HepG2 (cell line): ENCODE measurements at regions not wholly inside any gene's neighbourhood (a gene's known extent, or its start where the extent isn't known, plus 50 kb on each side); places are given as distances from the start of the nearest gene placed in this dataset.

Source experiments
- ATAC-seq: fragments of 200-7000 bp; cut with Tn5 transposase; 3 replicates; pipeline ENCODE4 v1.9.1; 2020; ENCODE audit warnings: mild to moderate bottlenecking, moderate library complexity
- BruUV-seq: library from RNA; stranded (reverse); fragments of 400-500 nt; replicated peaks from 2 replicates; lab custom pipeline; 2021; lab: Mats Ljungman, UMichigan
- CTCF ChIA-PET: fragments of 300-600 bp; formaldehyde crosslinking; extraction: SDS; loops from one replicate; lab custom pipeline; 2021; ENCODE audit warnings: low total read pairs, inconsistent platforms, low intra/inter-chr PET ratio; lab: Yijun Ruan, JAX
- POLR2A ChIA-PET: fragments of 350-600 bp; sonication (Branson Sonifier 250); formaldehyde crosslinking; loops from one replicate; lab custom pipeline; 2020; ENCODE audit warnings: antibody characterized with exemption, inconsistent platforms; lab: Yijun Ruan, JAX
- DNase-seq: peaks from one replicate; pipeline ENCODE4 v3.0.0-alpha.2; 2015; ENCODE audit warnings: low spot score
- FAIRE-seq: peaks from 3 replicates; lab custom pipeline; 2011; peaks lifted over from hg19 to GRCh38; lab: Jason Lieb, UNC
- H2AFZ ChIP-seq: one replicate; pipeline ENCODE4 v1.6.1; 2011; ENCODE audit warnings: low read length, inconsistent platforms
- H3K27ac ChIP-seq: fragments of 300-600 bp; 3 replicates; pipeline ENCODE4 v1.8.0; 2011; ENCODE audit warnings: mixed run types, mild to moderate bottlenecking, mixed read lengths, low read length, inconsistent platforms; ENCODE audit not compliant: insufficient read depth; ENCODE audit errors: extremely low read length
- H3K27me3 ChIP-seq, 2 experiments: fragments of 200-600 bp in 1 of 2; 2 replicates in 1 of 2; 3 replicates in 1 of 2; pipeline versions ENCODE4 v1.6.0 to v1.8.0; 2011; ENCODE audit warnings: low read length in 2 of 2, mild to moderate bottlenecking in 2 of 2, moderate library complexity in 2 of 2, inconsistent platforms in 1 of 2; ENCODE audit not compliant: insufficient read depth in 2 of 2, control insufficient read depth in 1 of 2
- H3K36me3 ChIP-seq, 2 experiments: fragments of 200-600 bp in 1 of 2; replicated peaks in 1 of 2; 2 replicates in 1 of 2; 3 replicates in 1 of 2; pipeline versions ENCODE4 v1.5.1 to v1.8.0; 2011; ENCODE audit warnings: low read length in 2 of 2, inconsistent platforms in 1 of 2; ENCODE audit not compliant: insufficient read depth in 2 of 2, control insufficient read depth in 1 of 2
- H3K4me1 ChIP-seq: 2 replicates; pipeline ENCODE4 v1.5.1; 2012; ENCODE audit warnings: low read length, inconsistent platforms; ENCODE audit not compliant: insufficient read depth
- H3K4me2 ChIP-seq: 2 replicates; pipeline ENCODE4 v1.6.0; 2011; ENCODE audit warnings: low read depth, low read length, inconsistent platforms
- H3K4me3 ChIP-seq, 3 experiments: fragments of 200-600 bp in 1 of 3; sonication (generic), shearing (Covaris generic) in 1 of 3; replicated peaks in 1 of 3; 2 replicates each; pipeline ENCODE4 v1.5.1; 2011 to 2016; ENCODE audit warnings: low read length in 3 of 3, inconsistent platforms in 2 of 3, low read depth in 2 of 3, mild to moderate bottlenecking in 2 of 3, control low read depth in 1 of 3, mixed read lengths in 1 of 3; ENCODE audit not compliant: insufficient read depth in 1 of 3
- H3K79me2 ChIP-seq: one replicate; pipeline ENCODE4 v1.6.1; 2011; ENCODE audit warnings: low read length, inconsistent platforms; ENCODE audit not compliant: insufficient read depth
- H3K9ac ChIP-seq: 2 replicates; pipeline ENCODE4 v1.6.0; 2011; ENCODE audit warnings: mild to moderate bottlenecking, low read depth, low read length, inconsistent platforms; ENCODE audit not compliant: insufficient read depth
- H3K9me3 ChIP-seq: 2 replicates; pipeline ENCODE4 v1.5.1; 2012; ENCODE audit warnings: mild to moderate bottlenecking, low read length
- H4K20me1 ChIP-seq: 2 replicates; pipeline ENCODE4 v1.6.0; 2011; ENCODE audit warnings: inconsistent platforms, mild to moderate bottlenecking, low read length, moderate library complexity; ENCODE audit not compliant: insufficient read depth
- ATF7 ChIP-seq, 2 experiments: fragments of 450-650 bp in 1 of 2; sonication (generic) in 1 of 2; formaldehyde crosslinking in 1 of 2; IDR thresholded peaks; 2 replicates each; pipeline versions ENCODE4 v1.4.0 to v1.6.1; 2016 to 2020; ENCODE audit warnings: antibody characterized with exemption in 1 of 2, mild to moderate bottlenecking in 1 of 2, missing genetic modification reagents in 1 of 2
- CREB1 ChIP-seq, 2 experiments: fragments of 450-650 bp in 1 of 2; IDR thresholded peaks; 2 replicates each; pipeline ENCODE4 v1.6.1; 2016 to 2017; ENCODE audit warnings: control low read depth in 1 of 2, mild to moderate bottlenecking in 1 of 2, missing compliant biosample characterization in 1 of 2, missing genetic modification characterization in 1 of 2
- HNF1A ChIP-seq, 2 experiments: sonication (generic) in 1 of 2; formaldehyde crosslinking in 1 of 2; IDR thresholded peaks; 2 replicates each; pipeline versions ENCODE4 v1.4.0 to v1.6.1; 2016 to 2020; ENCODE audit warnings: borderline replicate concordance in 1 of 2, low read depth in 1 of 2, mild to moderate bottlenecking in 1 of 2, missing genetic modification reagents in 1 of 2
- IKZF5 ChIP-seq: IDR thresholded peaks from 2 replicates; pipeline ENCODE4 v1.6.1; 2018; ENCODE audit warnings: missing genetic modification reagents, mild to moderate bottlenecking, missing compliant biosample characterization
- KDM3A ChIP-seq: IDR thresholded peaks from 2 replicates; pipeline ENCODE4 v1.6.1; 2018; ENCODE audit warnings: low read depth, missing compliant biosample characterization
- MLX ChIP-seq: IDR thresholded peaks from 2 replicates; pipeline ENCODE4 v1.6.1; 2016
- RAD51 ChIP-seq: fragments of 450-650 bp; IDR thresholded peaks from 2 replicates; pipeline ENCODE4 v1.6.1; 2016; ENCODE audit warnings: borderline replicate concordance
- SIN3B ChIP-seq: fragments of 150-350 bp; IDR thresholded peaks from 2 replicates; pipeline ENCODE4 v1.6.1; 2014; ENCODE audit warnings: low read length
- SRSF4 ChIP-seq: fragments of 200-400 bp; formaldehyde crosslinking; IDR thresholded peaks from one replicate; pipeline ENCODE4 v1.6.1; 2018; ENCODE audit warnings: mild to moderate bottlenecking, low read depth, low read length, moderate library complexity; ENCODE audit not compliant: poor library complexity, severe bottlenecking
- ZEB1 ChIP-seq: IDR thresholded peaks from 2 replicates; pipeline ENCODE4 v1.6.1; 2012; ENCODE audit warnings: mild to moderate bottlenecking, low read depth, inconsistent platforms; ENCODE audit not compliant: insufficient replicate concordance
- ZNF143 ChIP-seq: sonication (generic); formaldehyde crosslinking; IDR thresholded peaks from 2 replicates; pipeline ENCODE4 v1.4.0; 2020; ENCODE audit warnings: missing genetic modification reagents
- ZSCAN29 ChIP-seq: sonication (generic); formaldehyde crosslinking; conservative IDR thresholded peaks from 2 replicates; pipeline ENCODE4 v1.4.0; 2020; ENCODE audit warnings: mild to moderate bottlenecking, missing genetic modification reagents
- WGBS: methylation state at CpG from one replicate; pipeline ENCODE4 v1.1.6; 2017; ENCODE audit warnings: low lambda C conversion rate; 5-methylcytosine and 5-hydroxymethylcytosine counted together
- in situ Hi-C: cut with HindIII; loops from 2 replicates; pipeline ENCODE4 v1.10.0; 2017; ENCODE audit warnings: low pct_unique_long_range_greater_than_20kb; ENCODE audit not compliant: extremely low pct_ligation_motif_present
- intact Hi-C: fragments of 100-400 bp; cut with micrococcal nuclease; formaldehyde crosslinking; loops from one replicate; pipeline ENCODE4 v1.10.0; 2022; ENCODE audit not compliant: unreplicated experiment

DNA sequence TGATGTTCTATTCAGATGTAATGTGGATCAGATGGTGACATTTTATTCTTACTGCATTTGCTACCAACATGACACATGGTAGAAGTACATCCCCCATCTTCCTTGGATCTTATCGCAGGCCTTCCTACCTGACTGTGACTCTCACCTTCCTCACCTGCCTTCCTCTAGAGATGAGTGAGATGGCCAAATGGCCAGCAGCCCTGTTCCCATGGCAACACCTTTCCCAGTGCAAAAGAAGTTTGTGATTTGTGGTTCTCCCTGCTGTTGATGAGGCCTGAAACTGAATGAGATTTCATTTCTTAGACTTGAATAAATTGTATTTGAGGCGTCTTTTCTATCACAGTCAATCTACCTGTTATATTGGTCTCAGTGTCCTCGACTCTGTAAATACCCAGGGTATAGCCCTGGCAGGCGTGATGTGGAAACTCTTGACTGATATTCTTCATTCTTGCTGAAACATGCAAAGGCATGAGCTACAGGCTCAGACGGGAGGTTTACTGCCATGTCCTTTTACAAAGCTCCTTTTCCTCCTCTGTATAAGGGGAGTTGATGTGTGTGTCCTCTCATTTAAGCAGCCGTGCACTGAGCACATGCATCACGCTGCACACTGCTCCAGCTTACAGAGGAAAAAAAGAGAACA lies 440.7 kb upstream of the AKR1E2 start (continued):
- no peak for TF ChIP-seq HNF1A (IDR thresholded peaks at IDR 0.05; ENCODE audit: low read depth)
- no peak for TF ChIP-seq HNF1A (CRISPR knock-in tag; IDR thresholded peaks at IDR 0.05; ENCODE audit: borderline replicate concordance)
- no peak for TF ChIP-seq ZSCAN29
- TF ChIP-seq MLX: no peak
- no peak for TF ChIP-seq ATF7 (IDR thresholded peaks at IDR 0.05)
- no peak for TF ChIP-seq ATF7 (CRISPR knock-in tag; IDR thresholded peaks at IDR 0.05)
- TF ChIP-seq RAD51: no peak

DNA sequence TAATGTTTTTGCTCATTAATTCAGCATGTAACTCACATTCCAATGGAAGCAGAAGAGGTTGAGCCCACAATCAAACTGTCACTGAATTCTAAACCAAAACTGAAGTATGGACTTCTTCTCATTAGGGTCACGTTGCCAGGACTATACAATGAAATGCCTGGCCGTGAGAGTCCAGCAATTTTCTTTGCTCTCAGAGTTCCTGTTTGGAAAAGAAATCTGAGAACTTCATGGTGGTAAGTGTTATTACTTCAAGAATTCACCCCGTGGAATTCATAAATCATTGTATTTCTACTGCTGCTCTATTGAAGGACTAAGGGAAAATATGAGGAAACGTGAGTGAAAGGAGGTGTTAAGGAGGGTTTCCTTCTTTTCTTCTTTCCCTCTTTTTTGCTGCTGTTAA lies 441.8 kb upstream of the AKR1E2 start:
- DNase-seq (no peak), FAIRE-seq (no peak), ATAC-seq (no peak)
- Histone ChIP-seq H2AFZ (no peak overlapping the region), H3K36me3 (no peaks in the 10 kb centered on the region), H3K4me2 (no peak overlapping the region), H3K27ac (no peak overlapping the region), H3K79me2 (no peaks in the 10 kb centered on the region), H3K9me3 (no peaks in the 10 kb centered on the region), H3K4me3 (no peak overlapping the region), H4K20me1 (no peaks in the 10 kb centered on the region), H3K9ac (no peak overlapping the region), H3K4me1 (no peaks in the 10 kb centered on the region), H3K27me3 (no peaks in the 10 kb centered on the region)
- ChIA-PET POLR2A (no interaction called here), CTCF (no interaction called here)
- no TSS peak for BruUV-seq
- intact Hi-C loops: no loop called here
- TF ChIP-seq ZNF143 (no peak), CREB1 (IDR thresholded peaks at IDR 0.05) (no peak), CREB1 (CRISPR knock-in tag; IDR thresholded peaks at IDR 0.05) (no peak), SRSF4 (no peak), KDM3A (CRISPR knock-in tag) (no peak), ZEB1 (no peak), SIN3B (no peak), IKZF5 (CRISPR knock-in tag) (no peak)
- in situ Hi-C loops: no loop called here
- WGBS: under 1% methylated on average over 4 of the region's 4 CpGs
